ENCODE measurements at regions not wholly inside any gene's neighbourhood (a gene's known extent, or its start where the extent isn't known, plus 50 kb on each side); places are given as distances from the start of the nearest gene placed in this dataset.

GRCh38 chr22:48359613-48359965 is 1468.1 kb downstream of the BRD1 start:
- TF ChIP-seq, protein P1, sequence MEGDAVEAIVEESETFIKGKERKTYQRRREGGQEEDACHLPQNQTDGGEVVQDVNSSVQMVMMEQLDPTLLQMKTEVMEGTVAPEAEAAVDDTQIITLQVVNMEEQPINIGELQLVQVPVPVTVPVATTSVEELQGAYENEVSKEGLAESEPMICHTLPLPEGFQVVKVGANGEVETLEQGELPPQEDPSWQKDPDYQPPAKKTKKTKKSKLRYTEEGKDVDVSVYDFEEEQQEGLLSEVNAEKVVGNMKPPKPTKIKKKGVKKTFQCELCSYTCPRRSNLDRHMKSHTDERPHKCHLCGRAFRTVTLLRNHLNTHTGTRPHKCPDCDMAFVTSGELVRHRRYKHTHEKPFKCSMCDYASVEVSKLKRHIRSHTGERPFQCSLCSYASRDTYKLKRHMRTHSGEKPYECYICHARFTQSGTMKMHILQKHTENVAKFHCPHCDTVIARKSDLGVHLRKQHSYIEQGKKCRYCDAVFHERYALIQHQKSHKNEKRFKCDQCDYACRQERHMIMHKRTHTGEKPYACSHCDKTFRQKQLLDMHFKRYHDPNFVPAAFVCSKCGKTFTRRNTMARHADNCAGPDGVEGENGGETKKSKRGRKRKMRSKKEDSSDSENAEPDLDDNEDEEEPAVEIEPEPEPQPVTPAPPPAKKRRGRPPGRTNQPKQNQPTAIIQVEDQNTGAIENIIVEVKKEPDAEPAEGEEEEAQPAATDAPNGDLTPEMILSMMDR (conservative IDR thresholded peaks at IDR 0.05; ENCODE audit: low read depth, low read length): no peak
- TF ChIP-seq POLR2A (IDR thresholded peaks at IDR 0.05; ENCODE audit: low read depth, low read length): no peak
- no peak for TF ChIP-seq FOS (IDR thresholded peaks at IDR 0.05; ENCODE audit: low read depth, low read length)
- TF ChIP-seq RAD21 (IDR thresholded peaks at IDR 0.05; ENCODE audit: low read length): no peak
- no peak for TF ChIP-seq SMC3 (IDR thresholded peaks at IDR 0.05; ENCODE audit: low read depth, low read length)

Data from IMR-90 (cell line).